Duodenal mucosa (tissue), 2 donors: ENCODE measurements at regions not wholly inside any gene's neighbourhood (a gene's known extent, or its start where the extent isn't known, plus 50 kb on each side); places are given as distances from the start of the nearest gene placed in this dataset.

Source experiments
- H3K27ac ChIP-seq: one replicate; pipeline ENCODE4 v1.7.0; 2013; ENCODE audit warnings: low read depth, low read length
- H3K27me3 ChIP-seq, 2 donors: one replicate each; pipeline ENCODE4 v1.7.0; 2013; ENCODE audit warnings: low read length in 2 of 2, control low read depth in 1 of 2; ENCODE audit not compliant: insufficient read depth in 2 of 2, control insufficient read depth in 1 of 2
- H3K36me3 ChIP-seq, 2 donors: one replicate each; pipeline ENCODE4 v1.7.0; 2013; ENCODE audit warnings: low read length in 2 of 2, control low read depth in 1 of 2; ENCODE audit not compliant: insufficient read depth in 2 of 2, control insufficient read depth in 1 of 2
- H3K4me1 ChIP-seq, 2 donors: one replicate each; pipeline ENCODE4 v1.7.0; 2013; ENCODE audit warnings: low read length in 2 of 2, control low read depth in 1 of 2; ENCODE audit not compliant: insufficient read depth in 2 of 2, control insufficient read depth in 1 of 2
- H3K4me3 ChIP-seq, 2 donors: one replicate each; pipeline ENCODE4 v1.7.0; 2013; ENCODE audit warnings: low read length in 2 of 2, low read depth in 1 of 2
- H3K9ac ChIP-seq, 2 donors: one replicate each; pipeline ENCODE4 v1.7.0; 2013; ENCODE audit warnings: low read length in 2 of 2, low read depth in 1 of 2
- H3K9me3 ChIP-seq, 2 donors: one replicate each; pipeline ENCODE4 v1.7.0; 2013; ENCODE audit warnings: low read length in 2 of 2, control low read depth in 1 of 2; ENCODE audit not compliant: control insufficient read depth in 1 of 2

GRCh38 chrX:20454117-20454516 is 187.4 kb upstream of the RPS6KA3 start:
- no peaks in the 10 kb centered on the region for H3K4me1 ChIP-seq
- no peaks in the 10 kb centered on the region for H3K27me3 ChIP-seq
- no peak overlapping the region for H3K27ac ChIP-seq
- no peak overlapping the region for H3K4me3 ChIP-seq
- H3K9me3 ChIP-seq: no peaks in the 10 kb centered on the region
- no peak overlapping the region for H3K9ac ChIP-seq
- no peaks in the 10 kb centered on the region for H3K36me3 ChIP-seq

GRCh38 chrX:20452487-20452886 is 185.8 kb upstream of the RPS6KA3 start:
- Histone ChIP-seq H3K9me3 (no peaks in the 10 kb centered on the region), H3K36me3 (no peaks in the 10 kb centered on the region), H3K27ac (no peak overlapping the region), H3K9ac (no peak overlapping the region), H3K4me1 (no peaks in the 10 kb centered on the region), H3K27me3 (no peaks in the 10 kb centered on the region), H3K4me3 (no peak overlapping the region)

DNA sequence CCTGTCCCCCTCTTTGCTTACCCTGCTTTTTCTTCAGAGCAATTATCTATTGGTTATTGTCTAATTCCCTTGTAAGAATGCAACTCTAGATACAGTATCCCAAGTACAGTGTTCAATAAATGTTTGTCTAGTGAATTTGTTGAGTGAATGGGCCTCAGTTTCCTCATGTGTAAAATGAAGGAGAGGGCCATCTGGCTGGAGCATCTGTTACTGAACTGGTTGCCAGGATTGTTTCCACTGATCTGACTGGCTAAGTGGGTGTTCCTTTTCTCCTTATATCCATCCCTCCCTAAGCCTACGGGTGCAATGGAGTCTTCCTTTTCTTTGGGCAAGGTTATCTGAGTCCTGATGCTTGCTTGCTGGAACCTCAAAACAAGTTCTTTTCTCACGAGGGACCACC is 185.2 kb upstream of the RPS6KA3 start:
- no peak overlapping the region for H3K27ac ChIP-seq
- no peak overlapping the region for H3K9ac ChIP-seq
- H3K4me1 ChIP-seq: no peaks in the 10 kb centered on the region
- H3K4me3 ChIP-seq: no peak overlapping the region
- H3K27me3 ChIP-seq: no peaks in the 10 kb centered on the region
- no peaks in the 10 kb centered on the region for H3K9me3 ChIP-seq
- no peaks in the 10 kb centered on the region for H3K36me3 ChIP-seq

GRCh38 chrX:20445109-20445508 is 178.4 kb upstream of the RPS6KA3 start:
- no peaks in the 10 kb centered on the region for H3K9me3 ChIP-seq
- H3K9ac ChIP-seq: no peak overlapping the region
- no peak overlapping the region for H3K4me3 ChIP-seq
- peaks cover 4 to 13% of the 10 kb centered on the region in 2 donors for H3K4me1 ChIP-seq
- H3K27ac ChIP-seq: no peak overlapping the region
- H3K36me3 ChIP-seq: no peaks in the 10 kb centered on the region
- no peaks in the 10 kb centered on the region for H3K27me3 ChIP-seq

GRCh38 chrX:20442597-20442996 is 175.9 kb upstream of the RPS6KA3 start:
- H3K4me1 ChIP-seq: peaks cover 4 to 14% of the 10 kb centered on the region in 2 donors
- H3K4me3 ChIP-seq: no peak overlapping the region
- H3K36me3 ChIP-seq: no peaks in the 10 kb centered on the region
- no peaks in the 10 kb centered on the region for H3K9me3 ChIP-seq
- H3K9ac ChIP-seq: no peak overlapping the region
- no peaks in the 10 kb centered on the region for H3K27me3 ChIP-seq
- no peak overlapping the region for H3K27ac ChIP-seq

DNA sequence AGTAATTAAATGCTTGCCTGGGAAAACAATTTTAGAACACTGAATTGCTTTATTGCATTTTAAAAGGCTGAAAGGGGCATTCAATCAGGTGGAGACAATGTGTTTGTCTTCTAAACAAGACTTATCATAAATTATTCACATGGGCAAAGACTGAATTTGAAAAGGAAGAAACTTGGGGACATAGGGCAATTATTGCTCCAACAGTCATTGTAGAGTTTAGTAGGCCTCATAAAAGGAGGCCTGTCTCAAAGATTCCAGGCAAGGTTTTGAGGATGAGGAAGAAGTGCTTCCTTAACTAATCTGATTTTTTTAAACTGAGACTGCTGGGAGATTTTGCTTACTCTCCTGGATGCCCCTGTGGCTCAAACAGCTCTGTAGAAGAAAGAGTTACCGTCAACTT is 174.4 kb upstream of the RPS6KA3 start:
- Histone ChIP-seq H3K4me3 (no peak overlapping the region), H3K27ac (no peak overlapping the region), H3K36me3 (no peaks in the 10 kb centered on the region), H3K27me3 (no peaks in the 10 kb centered on the region), H3K9me3 (no peaks in the 10 kb centered on the region), H3K4me1 (peaks cover 4 to 14% of the 10 kb centered on the region in 2 donors), H3K9ac (no peak overlapping the region)

GRCh38 chrX:20438871-20439526 is 172.3 kb upstream of the RPS6KA3 start:
- Histone ChIP-seq H3K9me3 (no peaks in the 10 kb centered on the region), H3K9ac (no peak overlapping the region), H3K27me3 (no peaks in the 10 kb centered on the region), H3K27ac (no peak overlapping the region), H3K4me1 (peaks cover 8 to 14% of the 10 kb centered on the region in 2 donors), H3K36me3 (no peaks in the 10 kb centered on the region), H3K4me3 (no peak overlapping the region)

DNA sequence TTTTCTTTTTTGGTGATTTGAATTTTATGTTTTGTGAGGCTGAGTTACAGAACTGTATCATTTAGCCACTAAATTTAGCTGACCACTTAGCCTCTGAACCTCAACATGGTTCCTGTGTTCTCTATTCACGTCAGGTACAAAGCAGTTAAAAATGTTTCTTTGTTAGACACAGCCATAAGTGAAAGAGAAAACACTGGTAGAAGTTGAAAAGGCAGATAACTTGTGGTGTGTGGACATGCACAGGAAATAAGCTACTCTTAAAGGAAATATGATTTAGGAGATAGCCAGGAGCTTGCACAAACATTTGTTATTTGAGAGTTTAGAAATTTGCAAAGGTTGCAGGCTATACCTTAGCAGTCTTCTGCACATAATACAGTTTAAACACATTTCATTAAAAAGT is 171.0 kb upstream of the RPS6KA3 start:
- no peak overlapping the region for H3K27ac ChIP-seq
- no peak overlapping the region for H3K9ac ChIP-seq
- peaks cover 8 to 14% of the 10 kb centered on the region in 2 donors for H3K4me1 ChIP-seq
- no peaks in the 10 kb centered on the region for H3K9me3 ChIP-seq
- no peaks in the 10 kb centered on the region for H3K36me3 ChIP-seq
- H3K27me3 ChIP-seq: no peaks in the 10 kb centered on the region
- H3K4me3 ChIP-seq: no peak overlapping the region

DNA sequence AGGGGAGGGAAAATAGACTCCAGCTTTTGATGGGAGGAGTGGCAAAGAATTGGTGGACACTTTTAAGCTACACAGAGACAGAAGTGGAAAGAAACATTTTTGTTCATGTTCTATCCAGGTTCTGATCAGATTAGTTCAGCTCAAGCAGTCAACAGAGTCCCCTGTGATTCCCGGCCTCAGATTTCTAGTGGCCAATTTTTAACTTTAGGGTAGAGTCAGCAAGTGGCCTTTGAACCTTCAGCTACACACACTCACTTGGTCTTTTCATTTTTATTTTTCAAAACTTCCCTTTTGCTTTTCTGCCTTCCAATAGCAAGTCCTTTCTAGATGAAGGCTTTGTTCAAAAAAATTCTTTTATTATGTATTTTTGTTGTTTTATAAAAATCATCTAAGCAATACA is 169.2 kb upstream of the RPS6KA3 start:
- H3K27ac ChIP-seq: no peak overlapping the region
- no peaks in the 10 kb centered on the region for H3K9me3 ChIP-seq
- H3K9ac ChIP-seq: no peak overlapping the region
- H3K27me3 ChIP-seq: no peaks in the 10 kb centered on the region
- peaks cover 3 to 8% of the 10 kb centered on the region in 2 donors for H3K4me1 ChIP-seq
- no peaks in the 10 kb centered on the region for H3K36me3 ChIP-seq
- no peak overlapping the region for H3K4me3 ChIP-seq

DNA sequence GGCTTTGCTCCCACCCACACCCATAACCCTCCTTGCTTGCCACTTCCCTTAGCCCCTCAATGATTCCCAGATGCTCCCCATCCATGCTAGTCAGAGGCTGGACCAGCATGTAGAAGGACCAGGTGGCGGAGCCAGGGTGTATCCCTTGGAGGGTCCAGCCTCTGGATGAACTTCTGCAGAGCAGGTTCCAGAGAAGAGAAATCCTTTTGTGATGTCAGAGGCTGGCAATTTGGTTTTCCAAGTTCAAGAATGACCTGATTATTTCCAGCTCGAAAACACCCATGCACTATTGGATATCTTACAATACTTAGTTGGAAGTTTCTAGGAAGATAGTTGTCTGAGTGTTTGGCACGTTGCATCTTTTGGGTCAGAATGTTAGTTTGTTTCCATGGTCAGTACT is 168.3 kb upstream of the RPS6KA3 start:
- H3K4me3 ChIP-seq: no peak overlapping the region
- H3K9ac ChIP-seq: no peak overlapping the region
- H3K4me1 ChIP-seq: peaks cover 0 to 3% of the 10 kb centered on the region in 2 donors
- H3K27me3 ChIP-seq: no peaks in the 10 kb centered on the region
- no peaks in the 10 kb centered on the region for H3K36me3 ChIP-seq
- no peak overlapping the region for H3K27ac ChIP-seq
- H3K9me3 ChIP-seq: no peaks in the 10 kb centered on the region

GRCh38 chrX:20433388-20433775 is 166.7 kb upstream of the RPS6KA3 start:
- H3K27me3 ChIP-seq: no peaks in the 10 kb centered on the region
- no peak overlapping the region for H3K27ac ChIP-seq
- no peaks in the 10 kb centered on the region for H3K9me3 ChIP-seq
- H3K9ac ChIP-seq: no peak overlapping the region
- H3K4me1 ChIP-seq: peaks cover 0 to 3% of the 10 kb centered on the region in 2 donors
- H3K4me3 ChIP-seq: no peak overlapping the region
- H3K36me3 ChIP-seq: no peaks in the 10 kb centered on the region
